ENCODE measurements at regions not wholly inside any gene's neighbourhood (a gene's known extent, or its start where the extent isn't known, plus 50 kb on each side); places are given as distances from the start of the nearest gene placed in this dataset.

DNA sequence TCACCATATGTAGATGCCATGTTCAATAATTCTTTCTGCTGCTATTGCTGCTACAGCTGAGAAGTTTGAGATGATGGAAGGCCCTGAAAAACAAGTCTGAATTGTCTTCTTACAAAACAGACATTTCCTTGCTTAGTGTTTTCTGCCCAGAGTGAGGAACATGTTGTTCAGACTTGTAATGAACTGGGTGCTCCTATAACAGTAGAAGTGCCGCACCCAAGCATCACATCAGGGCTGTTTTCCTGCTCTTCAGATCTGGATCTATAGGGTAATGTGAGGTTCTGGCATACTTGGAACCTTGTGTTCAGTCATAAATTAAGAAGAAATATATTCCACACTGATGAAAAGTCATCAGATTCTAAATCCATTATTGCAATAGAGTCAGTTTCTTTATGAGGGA lies 171.9 kb upstream of the DIO2 start:
- Histone ChIP-seq H3K79me2 (ENCODE audit: control insufficient read depth, low read length) (no peaks in the 10 kb centered on the region), H3K4me2 (ENCODE audit: low read length) (no peak overlapping the region), H4K20me1 (ENCODE audit: control insufficient read depth, insufficient read depth, low read depth, low read length) (no peaks in the 10 kb centered on the region), H3K4me1 (ENCODE audit: control insufficient read depth, low read length) (no peaks in the 10 kb centered on the region), H3K36me3 (ENCODE audit: control insufficient read depth, low read length) (no peaks in the 10 kb centered on the region), H3K27me3 (ENCODE audit: control insufficient read depth, low read length) (no peaks in the 10 kb centered on the region), H3F3A (ENCODE audit: control insufficient read depth, insufficient read depth) (no peaks in the 10 kb centered on the region), H3K9me2 (replicated peaks; ENCODE audit: control insufficient read depth, low read length) (no peaks in the 10 kb centered on the region), H3K4me3 (ENCODE audit: low read length) (no peak overlapping the region), H3K27ac (ENCODE audit: low read depth, low read length) (no peak overlapping the region), H3K9me3 (ENCODE audit: control insufficient read depth, insufficient read depth, low read length) (no peaks in the 10 kb centered on the region)
- TF ChIP-seq CTCF (IDR thresholded peaks at IDR 0.05; ENCODE audit: low read depth, low read length, poor library complexity, severe bottlenecking) (no peak), EZH2phosphoT487 (IDR thresholded peaks at IDR 0.05; ENCODE audit: borderline replicate concordance, low read length) (no peak)

DNA sequence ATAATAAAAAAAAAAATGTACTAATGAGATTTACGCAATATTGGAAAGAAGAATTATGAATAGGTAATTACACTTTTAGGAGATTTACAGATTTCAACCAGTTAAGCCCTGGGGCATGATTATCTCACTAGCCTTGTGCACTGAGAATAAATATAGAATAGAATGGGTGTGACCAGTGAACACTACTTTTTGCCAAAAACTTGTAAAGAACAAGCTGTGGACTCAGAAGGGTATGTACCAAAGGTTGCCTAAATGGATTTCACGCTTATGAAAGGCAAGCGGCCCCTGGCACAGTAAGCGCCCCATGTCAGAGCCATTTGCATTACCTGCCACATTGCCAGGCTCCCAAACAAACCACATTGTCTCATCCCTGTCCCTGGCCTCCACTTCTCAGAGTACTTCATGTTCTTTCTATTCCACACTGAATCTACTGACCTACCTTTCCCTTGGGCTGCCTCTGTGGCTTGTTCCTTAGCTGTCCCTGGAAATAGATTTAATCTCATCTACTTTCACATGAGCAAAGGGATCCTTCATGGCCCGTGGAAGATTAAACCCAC lies 170.6 kb upstream of the DIO2 start:
- H3K9me3 ChIP-seq (ENCODE audit: control insufficient read depth, insufficient read depth, low read length), result no peaks in the 10 kb centered on the region
- no peaks in the 10 kb centered on the region for H3K4me1 ChIP-seq (ENCODE audit: control insufficient read depth, low read length)
- H3K27me3 ChIP-seq (ENCODE audit: control insufficient read depth, low read length), result no peaks in the 10 kb centered on the region
- TF ChIP-seq CTCF (IDR thresholded peaks at IDR 0.05; ENCODE audit: low read depth, low read length, poor library complexity, severe bottlenecking) (no peak), EZH2phosphoT487 (IDR thresholded peaks at IDR 0.05; ENCODE audit: borderline replicate concordance, low read length) (no peak)
- no peaks in the 10 kb centered on the region for H4K20me1 ChIP-seq (ENCODE audit: control insufficient read depth, insufficient read depth, low read depth, low read length)
- H3F3A ChIP-seq (ENCODE audit: control insufficient read depth, insufficient read depth), result no peaks in the 10 kb centered on the region
- no peak overlapping the region for H3K4me2 ChIP-seq (ENCODE audit: low read length)
- no peak overlapping the region for H3K4me3 ChIP-seq (ENCODE audit: low read length)
- H3K9me2 ChIP-seq (replicated peaks; ENCODE audit: control insufficient read depth, low read length), result no peaks in the 10 kb centered on the region
- no peaks in the 10 kb centered on the region for H3K79me2 ChIP-seq (ENCODE audit: control insufficient read depth, low read length)
- no peak overlapping the region for H3K27ac ChIP-seq (ENCODE audit: low read depth, low read length)
- H3K36me3 ChIP-seq (ENCODE audit: control insufficient read depth, low read length), result no peaks in the 10 kb centered on the region

GRCh38 chr14:80379035-80379434 lies 167.7 kb upstream of the DIO2 start:
- H3K79me2 ChIP-seq (ENCODE audit: control insufficient read depth, low read length), result no peaks in the 10 kb centered on the region
- H3K27me3 ChIP-seq (ENCODE audit: control insufficient read depth, low read length), result no peaks in the 10 kb centered on the region
- no peaks in the 10 kb centered on the region for H3K9me2 ChIP-seq (replicated peaks; ENCODE audit: control insufficient read depth, low read length)
- no peak for TF ChIP-seq EZH2phosphoT487 (IDR thresholded peaks at IDR 0.05; ENCODE audit: borderline replicate concordance, low read length)
- TF ChIP-seq CTCF (IDR thresholded peaks at IDR 0.05; ENCODE audit: low read depth, low read length, poor library complexity, severe bottlenecking), result no peak
- no peak overlapping the region for H3K4me2 ChIP-seq (ENCODE audit: low read length)
- no peaks in the 10 kb centered on the region for H3K36me3 ChIP-seq (ENCODE audit: control insufficient read depth, low read length)
- H3K4me3 ChIP-seq (ENCODE audit: low read length), result no peak overlapping the region
- H3F3A ChIP-seq (ENCODE audit: control insufficient read depth, insufficient read depth), result no peaks in the 10 kb centered on the region
- H4K20me1 ChIP-seq (ENCODE audit: control insufficient read depth, insufficient read depth, low read depth, low read length), result no peaks in the 10 kb centered on the region
- H3K27ac ChIP-seq (ENCODE audit: low read depth, low read length), result no peak overlapping the region
- H3K4me1 ChIP-seq (ENCODE audit: control insufficient read depth, low read length), result no peaks in the 10 kb centered on the region
- H3K9me3 ChIP-seq (ENCODE audit: control insufficient read depth, insufficient read depth, low read length), result no peaks in the 10 kb centered on the region

Measured in DOHH2 (cell line).